Fibroblast of villous mesenchyme (primary cell): ENCODE measurements at regions not wholly inside any gene's neighbourhood (a gene's known extent, or its start where the extent isn't known, plus 50 kb on each side); places are given as distances from the start of the nearest gene placed in this dataset.

Source experiments
- DNase-seq: peaks from one replicate; pipeline ENCODE4 v3.0.0-alpha.2; 2010; ENCODE audit warnings: low read depth
- H3K4me3 ChIP-seq: 2 replicates; pipeline ENCODE4 v1.5.1; 2011; ENCODE audit warnings: low read depth, mild to moderate bottlenecking, low read length
- CTCF ChIP-seq: IDR thresholded peaks from 2 replicates; pipeline ENCODE4 v1.5.1; 2012; ENCODE audit warnings: low read depth, mild to moderate bottlenecking, low read length; ENCODE audit not compliant: insufficient read depth

DNA sequence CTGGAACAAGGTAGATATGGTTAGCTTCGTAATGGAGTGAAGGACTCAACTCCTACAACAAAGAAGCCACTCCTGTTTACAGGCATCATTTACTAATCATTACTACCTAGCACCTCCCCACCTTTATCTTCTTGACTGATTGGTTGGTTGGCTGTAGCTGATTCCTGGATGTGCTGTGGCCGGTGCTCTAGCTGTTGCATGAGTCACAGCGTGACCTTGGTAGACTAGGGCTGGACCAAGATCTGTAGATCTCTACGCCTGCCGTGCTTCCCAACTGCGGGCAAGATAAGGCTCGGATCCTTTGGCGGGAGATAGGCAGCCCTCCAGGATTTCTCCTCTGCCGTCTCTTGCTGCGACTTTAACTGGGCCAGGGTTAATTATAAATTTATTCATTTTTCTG is 194.3 kb upstream of the SOX11 start:
- no peak overlapping the region for H3K4me3 ChIP-seq
- DNase-seq, result no peak
- TF ChIP-seq CTCF, result no peak

DNA sequence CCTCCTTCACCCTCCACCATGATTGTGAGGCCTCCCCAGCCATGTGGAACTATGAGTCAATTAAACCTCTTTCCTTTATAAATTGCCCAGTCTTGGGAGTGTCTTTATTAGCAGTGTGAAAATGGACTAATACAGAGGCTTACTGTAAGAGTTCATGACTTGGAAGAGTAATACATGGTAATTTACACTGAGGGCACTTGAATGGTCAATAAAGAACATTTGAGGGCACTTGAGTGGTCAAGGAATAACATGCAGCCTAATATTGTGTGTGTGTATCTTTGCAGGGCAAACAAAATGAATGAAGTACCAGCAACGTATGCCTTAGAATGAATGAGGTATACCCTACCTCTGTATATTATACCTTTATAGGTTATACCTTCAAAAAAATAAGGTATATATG is 190.4 kb upstream of the SOX11 start:
- TF ChIP-seq CTCF, result no peak
- DNase-seq, result no peak
- no peak overlapping the region for H3K4me3 ChIP-seq

- TF ChIP-seq CTCF, result no peak
- no peak overlapping the region for H3K4me3 ChIP-seq
- no peak for DNase-seq
These were observed 189.8 kb upstream of the SOX11 start for GRCh38 chr2:5502385-5502784.

- no peak for TF ChIP-seq CTCF
- DNase-seq, result no peak
- no peak overlapping the region for H3K4me3 ChIP-seq
These were observed 187.4 kb upstream of the SOX11 start for GRCh38 chr2:5504756-5505155.

DNA sequence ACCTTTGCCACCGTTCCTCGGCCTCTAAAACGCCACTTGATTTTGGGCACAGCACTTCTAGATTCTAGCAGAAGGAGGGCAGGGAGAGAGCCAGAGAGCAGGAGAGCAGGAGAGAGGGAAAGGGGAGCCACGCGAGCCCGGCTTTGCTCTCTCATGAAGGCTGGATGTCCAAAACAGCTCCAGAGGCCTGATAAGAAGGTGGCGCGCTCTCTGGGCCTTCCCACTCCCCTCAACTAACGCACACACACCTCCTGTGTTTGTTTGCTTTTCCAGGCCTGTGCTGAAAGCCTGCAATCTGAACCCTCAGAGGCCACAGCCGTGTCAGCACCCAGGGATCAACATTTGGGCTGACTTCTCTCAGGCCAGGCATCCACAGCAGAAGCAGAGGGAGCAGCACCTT is 184.8 kb upstream of the SOX11 start:
- DNase-seq, result no peak
- TF ChIP-seq CTCF, result no peak
- no peak overlapping the region for H3K4me3 ChIP-seq

DNA sequence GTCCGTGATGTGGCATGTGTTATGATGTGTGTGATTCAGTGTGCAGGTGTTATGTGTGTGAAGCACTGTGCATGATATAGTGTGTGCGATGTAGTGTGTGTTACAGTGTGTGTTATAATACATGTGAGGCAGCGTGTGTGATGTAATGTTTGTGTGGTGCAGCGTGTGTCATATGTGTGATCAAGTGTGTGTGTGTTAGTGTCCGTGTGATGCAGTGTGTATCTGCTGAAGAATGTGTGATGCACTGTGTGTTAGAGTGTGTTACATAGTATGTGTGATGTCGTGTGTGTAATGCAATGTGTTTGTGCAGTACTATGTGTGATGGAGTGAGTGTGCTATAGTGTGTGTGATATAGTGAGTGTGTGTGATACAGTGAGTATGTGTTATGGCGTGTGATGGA is 182.8 kb upstream of the SOX11 start:
- no peak for TF ChIP-seq CTCF

DNA sequence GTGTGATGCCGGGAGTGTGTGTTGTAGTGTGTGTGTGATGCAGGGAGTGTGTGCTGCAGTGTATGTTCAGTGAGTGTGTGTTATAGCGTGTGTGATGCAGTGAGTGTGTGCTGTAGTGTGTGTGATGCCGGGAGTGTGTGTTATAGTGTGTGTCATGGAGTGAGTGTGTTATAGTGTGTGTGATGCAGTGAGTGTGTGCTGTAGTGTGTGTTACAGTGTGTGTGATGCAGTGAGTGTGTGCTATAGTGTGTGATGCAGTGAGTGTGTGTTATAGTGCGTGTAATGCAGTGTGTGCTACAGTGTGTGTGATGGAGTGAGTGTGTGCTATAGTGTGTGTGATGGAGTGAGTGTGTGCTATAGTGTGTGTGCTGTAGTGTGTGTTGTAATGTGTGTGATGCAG is 182.1 kb upstream of the SOX11 start:
- H3K4me3 ChIP-seq, result no peak overlapping the region
- TF ChIP-seq CTCF, result no peak
- DNase-seq, result no peak

More for the DNA sequence above, 182.8 kb upstream of the SOX11 start:
- DNase-seq, result no peak
- no peak overlapping the region for H3K4me3 ChIP-seq
